A549 (cell line): ENCODE measurements at regions not wholly inside any gene's neighbourhood (a gene's known extent, or its start where the extent isn't known, plus 50 kb on each side); places are given as distances from the start of the nearest gene placed in this dataset.

ENCODE experiments used
- ATAC-seq, 2 experiments: fragments of 200-7000 bp in 1 of 2; fragments of >200 bp in 1 of 2; cut with Nextera tagmentation in 1 of 2; cut with Tn5 transposase in 1 of 2; 3 replicates each; pipeline versions ENCODE4 v1.8.0 to v1.9.1; 2018 to 2020; ENCODE audit warnings: mild to moderate bottlenecking in 1 of 2, moderate library complexity in 1 of 2
- CTCF ChIA-PET: fragments of 300-600 bp; sonication (Branson Sonifier 250); formaldehyde crosslinking; extraction: SDS; loops from one replicate; lab custom pipeline; 2021; ENCODE audit warnings: antibody characterized with exemption, inconsistent platforms; lab: Yijun Ruan, JAX
- POLR2A ChIA-PET: fragments of 350-600 bp; formaldehyde crosslinking; extraction: SDS; loops from one replicate; lab custom pipeline; 2021; ENCODE audit warnings: antibody characterized with exemption, inconsistent platforms; lab: Yijun Ruan, JAX
- DNase-seq, 2 experiments: peaks; one replicate each; pipeline versions ENCODE4 v3.0.0 to v3.0.0-alpha.2; 2011 to 2016; ENCODE audit warnings: low read depth in 1 of 2, low spot score in 1 of 2
- FAIRE-seq: peaks from 2 replicates; lab custom pipeline; 2011; peaks lifted over from hg19 to GRCh38; lab: Jason Lieb, UNC
- H3K27ac ChIP-seq, 2 experiments: fragments of >200 bp; sonication (Bioruptor Twin); formaldehyde crosslinking; 3 replicates each; pipeline ENCODE4 v1.5.1; 2016 to 2017
- H3K4me1 ChIP-seq: fragments of >200 bp; sonication (Bioruptor Twin); formaldehyde crosslinking; 3 replicates; pipeline ENCODE4 v1.6.1; 2016
- H3K4me2 ChIP-seq: fragments of >200 bp; sonication (Bioruptor Twin); formaldehyde crosslinking; 3 replicates; pipeline ENCODE4 v1.6.1; 2016
- H3K4me3 ChIP-seq: fragments of >200 bp; sonication (Bioruptor Twin); formaldehyde crosslinking; 3 replicates; pipeline ENCODE4 v1.5.1; 2016
- H3K9me3 ChIP-seq: fragments of >200 bp; sonication (Bioruptor Twin); formaldehyde crosslinking; 3 replicates; pipeline ENCODE4 v1.6.1; 2016
- BCL3 ChIP-seq: fragments of >200 bp; sonication (Bioruptor Twin); formaldehyde crosslinking; IDR thresholded peaks from 3 replicates; pipeline ENCODE4 v1.6.1; 2016
- BHLHE40 ChIP-seq: IDR thresholded peaks from 2 replicates; pipeline ENCODE4 v1.6.1; 2012; ENCODE audit warnings: low read depth, low read length, inconsistent platforms
- CEBPB ChIP-seq, 2 experiments: fragments of >200 bp in 1 of 2; sonication (Bioruptor Twin) in 1 of 2; formaldehyde crosslinking in 1 of 2; IDR thresholded peaks; 2 replicates each; pipeline ENCODE4 v1.6.1; 2012 to 2016
- CTCF ChIP-seq: fragments of >200 bp; sonication (Bioruptor Twin); formaldehyde crosslinking; IDR thresholded peaks from 3 replicates; pipeline ENCODE4 v1.5.1; 2016
- ESRRA ChIP-seq: fragments of 150-350 bp; IDR thresholded peaks from 2 replicates; pipeline ENCODE4 v1.6.1; 2014; ENCODE audit warnings: mild to moderate bottlenecking, low read length, borderline replicate concordance
- FOSB ChIP-seq: fragments of 250-450 bp; sonication (Bioruptor Pico); IDR thresholded peaks from 2 replicates; pipeline ENCODE4 v1.5.0; 2020; ENCODE audit warnings: mild to moderate bottlenecking, moderate library complexity
- GATA3 ChIP-seq: IDR thresholded peaks from 2 replicates; pipeline ENCODE4 v1.6.1; 2012; ENCODE audit warnings: borderline replicate concordance
- HOXB13 ChIP-seq: fragments of 250-450 bp; sonication (Bioruptor Pico); IDR thresholded peaks from 2 replicates; pipeline ENCODE4 v1.5.0; 2020; ENCODE audit warnings: low read depth, mild to moderate bottlenecking, moderate library complexity
- JUN ChIP-seq, 2 experiments: fragments of >200 bp; sonication (Bioruptor Twin); formaldehyde crosslinking; IDR thresholded peaks; 2 replicates in 1 of 2; 3 replicates in 1 of 2; pipeline ENCODE4 v1.6.1; 2016 to 2017
- MAZ ChIP-seq: fragments of 150-350 bp; IDR thresholded peaks from 2 replicates; pipeline ENCODE4 v1.6.1; 2014; ENCODE audit warnings: antibody characterized with exemption, low read depth, low read length, borderline replicate concordance
- MYC ChIP-seq: IDR thresholded peaks from 2 replicates; pipeline ENCODE4 v1.6.1; 2012; ENCODE audit warnings: mild to moderate bottlenecking, inconsistent platforms, low read length, improper control_type of control experiment, borderline replicate concordance
- PBX3 ChIP-seq: IDR thresholded peaks from 2 replicates; pipeline ENCODE4 v1.6.1; 2012
- PHF8 ChIP-seq: fragments of 200-600 bp; sonication (generic); IDR thresholded peaks from 2 replicates; pipeline ENCODE4 v1.6.1; 2016; ENCODE audit warnings: low read depth, mild to moderate bottlenecking, antibody characterized with exemption, moderate library complexity, borderline replicate concordance
- RCOR1 ChIP-seq: fragments of 150-350 bp; IDR thresholded peaks from 2 replicates; pipeline ENCODE4 v1.6.1; 2014; ENCODE audit warnings: antibody characterized with exemption, low read length, low read depth
- REST ChIP-seq: fragments of 200-600 bp; sonication (generic); IDR thresholded peaks from 2 replicates; pipeline ENCODE4 v1.6.1; 2016; ENCODE audit warnings: antibody characterized with exemption, mild to moderate bottlenecking, moderate library complexity
- SMC3 ChIP-seq: fragments of >200 bp; sonication (Bioruptor Twin); formaldehyde crosslinking; IDR thresholded peaks from 3 replicates; pipeline ENCODE4 v1.6.1; 2018; ENCODE audit warnings: inconsistent platforms
- SREBF2 ChIP-seq: fragments of 450-650 bp; IDR thresholded peaks from 2 replicates; pipeline ENCODE4 v1.6.1; 2014; ENCODE audit warnings: mild to moderate bottlenecking, moderate library complexity
- WGBS: methylation state at CpG from one replicate; pipeline ENCODE4 v1.1.6; 2017; ENCODE audit errors: missing lambda C conversion rate; 5-methylcytosine and 5-hydroxymethylcytosine counted together
- TF ChIP-seq, protein P1 (sequence below): fragments of 250-450 bp; sonication (Bioruptor Pico); IDR thresholded peaks from 2 replicates; pipeline ENCODE4 v1.5.0; 2020; ENCODE audit warnings: low read depth, mild to moderate bottlenecking, moderate library complexity

DNA sequence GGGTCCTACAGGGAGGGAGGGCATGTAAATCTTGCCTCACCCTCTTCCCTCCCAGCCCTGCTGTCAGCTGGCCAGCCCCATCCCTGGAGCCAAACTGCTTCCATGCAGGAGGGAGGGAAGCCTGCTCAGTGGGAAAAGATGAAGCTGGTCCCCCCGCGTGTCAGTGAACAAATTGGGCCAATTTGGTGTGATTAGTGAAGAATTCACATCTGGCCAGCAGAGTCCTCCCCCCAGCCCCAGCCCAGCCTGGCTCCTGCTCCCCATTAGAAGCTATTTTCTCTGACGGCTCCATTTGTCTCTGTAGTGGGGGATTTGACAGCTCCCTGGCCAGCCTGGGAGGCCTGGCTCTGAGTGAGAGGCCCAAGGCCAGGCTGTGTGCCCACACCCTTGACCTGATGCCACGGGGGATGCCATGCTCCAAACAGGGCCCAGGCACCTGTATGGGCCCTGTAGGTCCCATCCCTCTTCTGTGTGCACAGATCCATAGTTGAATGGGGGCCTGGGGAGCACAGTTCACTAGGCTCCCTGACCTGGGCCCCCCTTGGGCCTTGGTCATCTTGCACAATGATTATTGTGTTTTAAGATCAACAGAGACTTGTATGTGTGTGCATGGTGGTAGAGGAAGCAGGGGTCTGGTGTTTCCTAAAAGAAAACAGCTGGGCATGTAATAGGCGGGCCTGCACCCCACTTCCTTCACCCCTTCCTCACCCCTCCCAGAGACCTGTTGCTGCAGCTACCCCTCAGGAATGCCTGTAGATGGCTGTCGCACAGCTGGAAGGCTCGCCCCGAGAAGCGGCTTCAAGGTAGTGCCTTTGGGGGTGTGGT is 50.7 kb upstream of the TAC4 start:
- WGBS: 78% methylated on average over 9 of the region's 9 CpGs
- TF ChIP-seq ESRRA: no peak
- no peak for TF ChIP-seq BCL3
- TF ChIP-seq REST: no peak
- no peak for TF ChIP-seq CEBPB (IDR thresholded peaks at IDR 0.05)
- TF ChIP-seq MAZ: no peak
- TF ChIP-seq MYC: no peak
- TF ChIP-seq RCOR1: no peak
- no peak for TF ChIP-seq SREBF2
- TF ChIP-seq, protein P1, sequence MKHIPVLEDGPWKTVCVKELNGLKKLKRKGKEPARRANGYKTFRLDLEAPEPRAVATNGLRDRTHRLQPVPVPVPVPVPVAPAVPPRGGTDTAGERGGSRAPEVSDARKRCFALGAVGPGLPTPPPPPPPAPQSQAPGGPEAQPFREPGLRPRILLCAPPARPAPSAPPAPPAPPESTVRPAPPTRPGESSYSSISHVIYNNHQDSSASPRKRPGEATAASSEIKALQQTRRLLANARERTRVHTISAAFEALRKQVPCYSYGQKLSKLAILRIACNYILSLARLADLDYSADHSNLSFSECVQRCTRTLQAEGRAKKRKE (CRISPR knock-in tag): no peak
- no peak for TF ChIP-seq BHLHE40
- no peak for TF ChIP-seq CTCF
- no peak for TF ChIP-seq PHF8
- TF ChIP-seq SMC3: no peak
- no peak for TF ChIP-seq FOSB (CRISPR knock-in tag)
- no peak for TF ChIP-seq JUN (IDR thresholded peaks at IDR 0.05)
- no peak for TF ChIP-seq HOXB13 (CRISPR knock-in tag)
- TF ChIP-seq PBX3: no peak
- TF ChIP-seq GATA3: no peak

More for the DNA sequence above, 50.7 kb upstream of the TAC4 start:
- DNase-seq: no peak
- Histone ChIP-seq H3K4me2 (no peak overlapping the region), H3K4me1 (peaks cover 13% of the 10 kb centered on the region), H3K4me3 (no peak overlapping the region), H3K9me3 (no peaks in the 10 kb centered on the region), H3K27ac (no peak overlapping the region)
- FAIRE-seq: no peak
- CTCF ChIA-PET: interaction anchor here (0.6 to 62.1 kb wide), 20 partner anchors 8 to 333 kb away, joined by 3 to 2613 read pairs (median 4); partner anchors contain the start of genes DLX3 and DLX4
- POLR2A ChIA-PET: interaction anchor here (1.0 kb wide), 1 partner anchor 98 kb away, joined by 6 read pairs; no protein-coding TSS in a partner anchor
- no peak for ATAC-seq
